ENCODE measurements at regions not wholly inside any gene's neighbourhood (a gene's known extent, or its start where the extent isn't known, plus 50 kb on each side); places are given as distances from the start of the nearest gene placed in this dataset.

GRCh38 chr9:129252937-129253802, 75.1 kb upstream of the IER5L start:
- no peaks in the 10 kb centered on the region for H4K20me1 ChIP-seq (ENCODE audit: insufficient read depth, low read length)
- no peak overlapping the region for H2AFZ ChIP-seq (ENCODE audit: low read length)
- no peaks in the 10 kb centered on the region for H3K9me2 ChIP-seq (replicated peaks; ENCODE audit: insufficient read depth, low read length)
- TF ChIP-seq EZH2phosphoT487 (IDR thresholded peaks at IDR 0.05; ENCODE audit: low read length) (no peak), CTCF (IDR thresholded peaks at IDR 0.05; ENCODE audit: low read length) (no peak), EZH2 (optimal IDR thresholded peaks at IDR 0.05; ENCODE audit: low read depth, low read length) (no peak)
- no peak overlapping the region for H3K27ac ChIP-seq (ENCODE audit: low read length)
- no peaks in the 10 kb centered on the region; the same call in 1 of the 2 replicates for H3K27me3 ChIP-seq (replicated peaks; ENCODE audit: insufficient read depth, low read length)
- H3F3A ChIP-seq (ENCODE audit: insufficient read depth, low read length): peaks cover 4% of the 10 kb centered on the region; the same call in 1 of the 2 replicates
- H3K4me2 ChIP-seq (ENCODE audit: low read depth, low read length): no peak overlapping the region
- no peak overlapping the region for H3K4me3 ChIP-seq (ENCODE audit: low read length)
- no peak overlapping the region for H3K9ac ChIP-seq (ENCODE audit: low read length)
- no peak for DNase-seq
- H3K79me2 ChIP-seq (ENCODE audit: low read length): no peaks in the 10 kb centered on the region
- H3K4me1 ChIP-seq (ENCODE audit: low read length): peaks cover 3% of the 10 kb centered on the region
- H3K36me3 ChIP-seq (replicated peaks; ENCODE audit: insufficient read depth, low read length): no peaks in the 10 kb centered on the region
- no peaks in the 10 kb centered on the region for H3K9me3 ChIP-seq (replicated peaks; ENCODE audit: insufficient read depth, low read length)

- Histone ChIP-seq H3K79me2 (ENCODE audit: low read length) (no peaks in the 10 kb centered on the region), H3K36me3 (replicated peaks; ENCODE audit: insufficient read depth, low read length) (no peaks in the 10 kb centered on the region), H3K4me2 (ENCODE audit: low read depth, low read length) (no peak overlapping the region), H3K4me1 (ENCODE audit: low read length) (no peaks in the 10 kb centered on the region), H3F3A (ENCODE audit: insufficient read depth, low read length) (no peaks in the 10 kb centered on the region), H3K9me2 (replicated peaks; ENCODE audit: insufficient read depth, low read length) (no peaks in the 10 kb centered on the region), H3K4me3 (ENCODE audit: low read length) (no peak overlapping the region), H2AFZ (ENCODE audit: low read length) (no peak overlapping the region), H4K20me1 (ENCODE audit: insufficient read depth, low read length) (no peaks in the 10 kb centered on the region), H3K27ac (ENCODE audit: low read length) (no peak overlapping the region), H3K27me3 (replicated peaks; ENCODE audit: insufficient read depth, low read length) (no peaks in the 10 kb centered on the region; the same call in 1 of the 2 replicates), H3K9me3 (replicated peaks; ENCODE audit: insufficient read depth, low read length) (no peaks in the 10 kb centered on the region), H3K9ac (ENCODE audit: low read length) (no peak overlapping the region)
- DNase-seq: no peak
- TF ChIP-seq EZH2 (optimal IDR thresholded peaks at IDR 0.05; ENCODE audit: low read depth, low read length): no peak
- TF ChIP-seq EZH2phosphoT487 (IDR thresholded peaks at IDR 0.05; ENCODE audit: low read length): no peak
- no peak for TF ChIP-seq CTCF (IDR thresholded peaks at IDR 0.05; ENCODE audit: low read length)
Measured at GRCh38 chr9:129250786-129251185, 72.7 kb upstream of the IER5L start.

- Histone ChIP-seq H3K9me2 (replicated peaks; ENCODE audit: insufficient read depth, low read length) (no peaks in the 10 kb centered on the region), H3K27ac (ENCODE audit: low read length) (no peak overlapping the region), H3K9me3 (replicated peaks; ENCODE audit: insufficient read depth, low read length) (no peaks in the 10 kb centered on the region), H3K9ac (ENCODE audit: low read length) (no peak overlapping the region), H3F3A (ENCODE audit: insufficient read depth, low read length) (no peaks in the 10 kb centered on the region), H3K4me3 (ENCODE audit: low read length) (no peak overlapping the region), H3K36me3 (replicated peaks; ENCODE audit: insufficient read depth, low read length) (no peaks in the 10 kb centered on the region), H3K27me3 (replicated peaks; ENCODE audit: insufficient read depth, low read length) (no peaks in the 10 kb centered on the region; the same call in 1 of the 2 replicates), H3K79me2 (ENCODE audit: low read length) (no peaks in the 10 kb centered on the region), H2AFZ (ENCODE audit: low read length) (no peak overlapping the region), H3K4me1 (ENCODE audit: low read length) (no peaks in the 10 kb centered on the region), H4K20me1 (ENCODE audit: insufficient read depth, low read length) (no peaks in the 10 kb centered on the region), H3K4me2 (ENCODE audit: low read depth, low read length) (no peak overlapping the region)
- TF ChIP-seq EZH2 (optimal IDR thresholded peaks at IDR 0.05; ENCODE audit: low read depth, low read length) (no peak), CTCF (IDR thresholded peaks at IDR 0.05; ENCODE audit: low read length) (no peak), EZH2phosphoT487 (IDR thresholded peaks at IDR 0.05; ENCODE audit: low read length) (no peak)
- no peak for DNase-seq
Measured at GRCh38 chr9:129247285-129248153, 69.5 kb upstream of the IER5L start.

Data from MM.1S (cell line).